ENCODE measurements at regions not wholly inside any gene's neighbourhood (a gene's known extent, or its start where the extent isn't known, plus 50 kb on each side); places are given as distances from the start of the nearest gene placed in this dataset.

DNA sequence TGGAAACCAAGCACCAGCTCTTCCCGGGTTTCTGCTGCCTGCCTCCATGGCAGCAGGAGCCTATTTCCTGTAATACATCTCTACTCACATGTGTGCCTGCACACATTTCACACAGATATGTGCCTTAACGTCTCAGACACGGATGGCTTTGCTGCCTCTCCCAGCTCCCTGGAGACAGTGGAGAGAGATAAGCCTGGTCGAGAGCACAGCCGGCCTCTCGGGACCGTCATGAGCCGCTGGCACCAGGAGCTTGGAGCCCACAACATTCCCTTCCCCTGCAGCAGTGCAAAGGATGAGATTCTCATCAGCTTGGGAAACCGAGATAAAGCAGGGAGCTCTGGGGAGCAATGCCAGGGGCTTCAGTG is 587.7 kb downstream of the BRD1 start:
- Histone ChIP-seq H2AK5ac (ENCODE audit: low read depth, low read length) (no peak overlapping the region), H3K27ac (ENCODE audit: insufficient read depth, low read length) (no peak overlapping the region), H2BK120ac (ENCODE audit: low read depth, low read length) (no peak overlapping the region), H4K8ac (ENCODE audit: low read depth in 2 of 2, low read length in 2 of 2) (no peak overlapping the region), H2AK9ac (replicated peaks; ENCODE audit: low read depth, low read length, poor library complexity) (no peak overlapping the region), H3K4me3 (ENCODE audit: insufficient read depth, low read depth, low read length) (no peak overlapping the region), H3K18ac (ENCODE audit: low read depth, low read length) (no peak overlapping the region), H2BK5ac (ENCODE audit: low read depth, low read length, poor library complexity, severe bottlenecking) (no peak overlapping the region), H3K9me3 (ENCODE audit: control insufficient read depth, insufficient read depth, low read length) (peaks cover 64% of the 10 kb centered on the region), H4K20me1 (ENCODE audit: insufficient read depth, low read length) (no peaks in the 10 kb centered on the region), H2AFZ (replicated peaks; ENCODE audit: low read length, poor library complexity) (no peak overlapping the region), H3K56ac (ENCODE audit: extremely low read depth, insufficient read depth, low read length) (no peak overlapping the region), H3K9ac (ENCODE audit: low read depth, low read length) (no peak overlapping the region), H3K4me2 (ENCODE audit: low read depth, low read length) (no peak overlapping the region), H3K4ac (ENCODE audit: low read depth, low read length) (no peak overlapping the region), H3K27me3 (ENCODE audit: control insufficient read depth, insufficient read depth, low read length) (no peaks in the 10 kb centered on the region), H3K23ac (ENCODE audit: low read depth, low read length) (no peak overlapping the region), H3K14ac (replicated peaks; ENCODE audit: low read depth, low read length) (no peak overlapping the region), H4K5ac (ENCODE audit: low read depth, low read length) (no peak overlapping the region), H3K36me3 (ENCODE audit: control insufficient read depth, insufficient read depth, low read length) (no peaks in the 10 kb centered on the region), H3K79me1 (ENCODE audit: low read depth in 1 of 2, low read length in 2 of 2) (no peaks in the 10 kb centered on the region), H3K9me1 (ENCODE audit: insufficient read depth, low read length) (no peaks in the 10 kb centered on the region), H3K4me1 (ENCODE audit: control insufficient read depth, insufficient read depth, low read length) (no peaks in the 10 kb centered on the region), H4K91ac (ENCODE audit: insufficient read depth, low read depth, low read length) (no peak overlapping the region), H2BK15ac (ENCODE audit: low read depth, low read length) (no peak overlapping the region), H2BK20ac (ENCODE audit: low read depth, low read length) (no peak overlapping the region)
- in situ Hi-C loops (cut with MboI; ENCODE audit: low sequenced_read_pairs): no loop called here
- TF ChIP-seq CEBPB (IDR thresholded peaks at IDR 0.05; ENCODE audit: low read depth, low read length): no peak
- TF ChIP-seq RFX5 (IDR thresholded peaks at IDR 0.05; ENCODE audit: low read depth, low read length): no peak
- TF ChIP-seq CHD1 (IDR thresholded peaks at IDR 0.05; ENCODE audit: low read depth, low read length): no peak
- DNase-seq: no peak
- WGBS, 2 experiments (ENCODE audit: extremely low coverage in 2 of 2, insufficient read length in 1 of 2): 20% methylated on average over 1 of the region's 9 CpGs; no CpG with 5 or more reads in 1 of the 2 experiments
- POLR2A ChIA-PET (ENCODE audit: unreplicated experiment): no interaction called here
- intact Hi-C loops (cut with micrococcal nuclease): no loop called here
- CTCF ChIA-PET: no interaction called here
- ATAC-seq (ENCODE audit: low read depth): no peak
- dilution Hi-C loops (cut with HindIII; ENCODE audit: low sequenced_read_pairs, unreplicated experiment): no loop called here
- no TSS peak for BruUV-seq (replicated peaks)

Measured in IMR-90 (cell line).